Mesenchymal stem cell (in vitro differentiated cells and primary cell): ENCODE measurements at regions not wholly inside any gene's neighbourhood (a gene's known extent, or its start where the extent isn't known, plus 50 kb on each side); places are given as distances from the start of the nearest gene placed in this dataset.

Experiments used
- DNase-seq: peaks from one replicate; pipeline ENCODE4 v3.0.0-alpha.2; 2013
- H2AFZ ChIP-seq: one replicate; pipeline ENCODE4 v1.6.1; 2013; ENCODE audit warnings: low read depth, mild to moderate bottlenecking, control low read depth, inconsistent platforms, low read length, moderate library complexity
- H2AK5ac ChIP-seq: 2 replicates; pipeline ENCODE4 v1.6.1; 2013; ENCODE audit warnings: low read length, moderate library complexity, mild to moderate bottlenecking, inconsistent platforms; ENCODE audit not compliant: severe bottlenecking
- H2BK120ac ChIP-seq: one replicate; pipeline ENCODE4 v1.6.1; 2013; ENCODE audit warnings: low read depth, mild to moderate bottlenecking, inconsistent platforms, low read length, moderate library complexity
- H2BK12ac ChIP-seq, 2 experiments: one replicate each; pipeline ENCODE4 v1.6.1; 2013; ENCODE audit warnings: inconsistent platforms in 2 of 2, low read length in 2 of 2, mild to moderate bottlenecking in 2 of 2, moderate library complexity in 2 of 2, control low read depth in 1 of 2
- H2BK15ac ChIP-seq: one replicate; pipeline ENCODE4 v1.6.1; 2013; ENCODE audit warnings: mild to moderate bottlenecking, low read depth, inconsistent platforms; ENCODE audit not compliant: poor library complexity, severe bottlenecking
- H2BK5ac ChIP-seq: 2 replicates; pipeline ENCODE4 v1.6.1; 2013; ENCODE audit warnings: low read depth, mild to moderate bottlenecking, low read length, control low read depth, inconsistent platforms; ENCODE audit not compliant: poor library complexity, severe bottlenecking
- H3K14ac ChIP-seq, 2 experiments: one replicate each; pipeline ENCODE4 v1.6.1; 2013; ENCODE audit warnings: inconsistent platforms in 2 of 2, low read length in 2 of 2, control low read depth in 1 of 2, mild to moderate bottlenecking in 1 of 2, moderate library complexity in 1 of 2
- H3K18ac ChIP-seq, 2 experiments: one replicate each; pipeline ENCODE4 v1.6.1; 2013; ENCODE audit warnings: inconsistent platforms in 2 of 2, low read length in 2 of 2, control low read depth in 1 of 2, low read depth in 1 of 2, mild to moderate bottlenecking in 1 of 2
- H3K23ac ChIP-seq, 2 experiments: one replicate each; pipeline ENCODE4 v1.6.1; 2013; ENCODE audit warnings: inconsistent platforms in 2 of 2, low read length in 2 of 2, mild to moderate bottlenecking in 2 of 2, moderate library complexity in 2 of 2, control low read depth in 1 of 2
- H3K27ac ChIP-seq: 2 replicates; pipeline ENCODE4 v1.5.1; 2013; ENCODE audit warnings: mild to moderate bottlenecking, moderate library complexity, low read length, control low read depth, inconsistent platforms; ENCODE audit not compliant: poor library complexity, severe bottlenecking
- H3K27me3 ChIP-seq, 2 experiments: 2 replicates each; pipeline versions ENCODE4 v1.6.1 to v1.7.0; 2013; ENCODE audit warnings: low read length in 2 of 2, mild to moderate bottlenecking in 2 of 2, moderate library complexity in 2 of 2, control low read depth in 1 of 2, inconsistent platforms in 1 of 2; ENCODE audit not compliant: control insufficient read depth in 1 of 2, insufficient read depth in 1 of 2
- H3K36me3 ChIP-seq, 2 experiments: 2 replicates each; pipeline versions ENCODE4 v1.6.1 to v1.7.0; 2013; ENCODE audit warnings: low read length in 2 of 2, control low read depth in 1 of 2, inconsistent platforms in 1 of 2, low read depth in 1 of 2, mild to moderate bottlenecking in 1 of 2; ENCODE audit not compliant: insufficient read depth in 2 of 2, control insufficient read depth in 1 of 2
- H3K4ac ChIP-seq, 2 experiments: one replicate each; pipeline ENCODE4 v1.6.1; 2013; ENCODE audit warnings: inconsistent platforms in 2 of 2, low read length in 2 of 2, mild to moderate bottlenecking in 2 of 2, moderate library complexity in 2 of 2, control low read depth in 1 of 2, low read depth in 1 of 2
- H3K4me1 ChIP-seq: 2 replicates; pipeline ENCODE4 v1.6.1; 2013; ENCODE audit warnings: low read depth, low read length, control low read depth; ENCODE audit not compliant: control insufficient read depth, insufficient read depth
- H3K4me2 ChIP-seq: 2 replicates; pipeline ENCODE4 v1.6.1; 2013; ENCODE audit warnings: low read length, mild to moderate bottlenecking, inconsistent platforms; ENCODE audit not compliant: poor library complexity, severe bottlenecking
- H3K4me3 ChIP-seq, 2 experiments: 2 replicates each; pipeline versions ENCODE4 v1.5.1 to v1.7.0; 2013; ENCODE audit warnings: low read length in 2 of 2, mild to moderate bottlenecking in 2 of 2, control low read depth in 1 of 2, low read depth in 1 of 2; ENCODE audit not compliant: insufficient read depth in 1 of 2
- H3K79me1 ChIP-seq: replicated peaks from 2 replicates; pipeline ENCODE4 v1.6.1; 2013; ENCODE audit warnings: mild to moderate bottlenecking, control low read depth, low read length, inconsistent platforms; ENCODE audit not compliant: poor library complexity, severe bottlenecking
- H3K9ac ChIP-seq: 2 replicates; pipeline ENCODE4 v1.7.0; 2013; ENCODE audit warnings: mild to moderate bottlenecking, low read length, moderate library complexity
- H3K9me3 ChIP-seq: 2 replicates; pipeline ENCODE4 v1.7.0; 2013; ENCODE audit warnings: mild to moderate bottlenecking, low read length; ENCODE audit not compliant: control insufficient read depth
- H4K8ac ChIP-seq: one replicate; pipeline ENCODE4 v1.6.1; 2013; ENCODE audit warnings: inconsistent platforms, mild to moderate bottlenecking, low read length, moderate library complexity
- H4K91ac ChIP-seq: one replicate; pipeline ENCODE4 v1.6.1; 2013; ENCODE audit warnings: mild to moderate bottlenecking, low read length, inconsistent platforms
- WGBS: methylation state at CpG from one replicate; pipeline ENCODE4 v1.1.7; 2013; ENCODE audit warnings: mixed read lengths; 5-methylcytosine and 5-hydroxymethylcytosine counted together

- Histone ChIP-seq H3K4me1 (no peaks in the 10 kb centered on the region), H4K8ac (no peak overlapping the region), H2BK12ac (no peak overlapping the region), H2AFZ (no peak overlapping the region), H3K14ac (no peak overlapping the region), H3K79me1 (no peaks in the 10 kb centered on the region), H3K23ac (no peak overlapping the region), H2BK5ac (no peak overlapping the region), H3K36me3 (no peaks in the 10 kb centered on the region), H3K4me2 (no peak overlapping the region), H3K9ac (no peak overlapping the region), H3K9me3 (no peaks in the 10 kb centered on the region), H3K4ac (no peak overlapping the region), H2BK15ac (no peak overlapping the region), H2BK120ac (no peak overlapping the region), H3K4me3 (no peak overlapping the region), H3K18ac (no peak overlapping the region), H2AK5ac (no peak overlapping the region), H3K27me3 (peaks cover 0 to 6% of the 10 kb centered on the region in 2 experiments), H4K91ac (no peak overlapping the region), H3K27ac (no peak overlapping the region)
- WGBS, result no CpG with 5 or more reads among the region's 1 CpG
- no peak for DNase-seq
These were observed 56.0 kb upstream of the RELL1 start for GRCh38 chr4:37742149-37742548.

GRCh38 chr4:37741564-37741963 lies 55.4 kb upstream of the RELL1 start:
- no peak overlapping the region for H3K14ac ChIP-seq
- no peak overlapping the region for H2AFZ ChIP-seq
- no peak overlapping the region for H3K4me2 ChIP-seq
- H2AK5ac ChIP-seq, result no peak overlapping the region
- no peaks in the 10 kb centered on the region for H3K9me3 ChIP-seq
- H3K18ac ChIP-seq, result no peak overlapping the region
- no peak overlapping the region for H3K23ac ChIP-seq
- no peak for DNase-seq
- no peak overlapping the region for H2BK5ac ChIP-seq
- H3K9ac ChIP-seq, result no peak overlapping the region
- H3K4me3 ChIP-seq, result no peak overlapping the region
- no peak overlapping the region for H4K91ac ChIP-seq
- no peak overlapping the region for H2BK15ac ChIP-seq
- no peak overlapping the region for H2BK120ac ChIP-seq
- peaks cover 0 to 6% of the 10 kb centered on the region in 2 experiments for H3K27me3 ChIP-seq
- H3K79me1 ChIP-seq, result no peaks in the 10 kb centered on the region
- H3K4me1 ChIP-seq, result no peaks in the 10 kb centered on the region
- WGBS, result 100% methylated on average over 3 of the region's 4 CpGs
- no peaks in the 10 kb centered on the region for H3K36me3 ChIP-seq
- H3K4ac ChIP-seq, result no peak overlapping the region
- H2BK12ac ChIP-seq, result no peak overlapping the region
- no peak overlapping the region for H3K27ac ChIP-seq
- no peak overlapping the region for H4K8ac ChIP-seq

- WGBS, result 70% methylated on average over 5 of the region's 5 CpGs
- Histone ChIP-seq H2BK12ac (no peak overlapping the region), H3K9me3 (no peaks in the 10 kb centered on the region), H3K4ac (no peak overlapping the region), H3K9ac (no peak overlapping the region), H3K79me1 (no peaks in the 10 kb centered on the region), H2BK5ac (no peak overlapping the region), H3K27ac (no peak overlapping the region), H2AFZ (no peak overlapping the region), H2BK120ac (no peak overlapping the region), H3K36me3 (no peaks in the 10 kb centered on the region), H2AK5ac (no peak overlapping the region), H3K27me3 (peaks cover 0 to 6% of the 10 kb centered on the region in 2 experiments), H3K4me2 (no peak overlapping the region), H4K91ac (no peak overlapping the region), H3K4me3 (no peak overlapping the region), H3K14ac (no peak overlapping the region), H2BK15ac (no peak overlapping the region), H3K23ac (no peak overlapping the region), H3K18ac (no peak overlapping the region), H4K8ac (no peak overlapping the region), H3K4me1 (no peaks in the 10 kb centered on the region)
- DNase-seq, result no peak
These were observed 54.4 kb upstream of the RELL1 start for GRCh38 chr4:37740546-37740945.

- H3K4me3 ChIP-seq, result no peak overlapping the region
- no peaks in the 10 kb centered on the region for H3K4me1 ChIP-seq
- no peak overlapping the region for H3K23ac ChIP-seq
- H2BK12ac ChIP-seq, result no peak overlapping the region
- no peak overlapping the region for H2BK15ac ChIP-seq
- no peak overlapping the region for H2AK5ac ChIP-seq
- H3K4me2 ChIP-seq, result no peak overlapping the region
- H3K79me1 ChIP-seq, result no peaks in the 10 kb centered on the region
- WGBS, result 63% methylated on average over 4 of the region's 4 CpGs
- H4K91ac ChIP-seq, result no peak overlapping the region
- H2AFZ ChIP-seq, result no peak overlapping the region
- no peaks in the 10 kb centered on the region for H3K9me3 ChIP-seq
- peaks cover 0 to 13% of the 10 kb centered on the region in 2 experiments for H3K27me3 ChIP-seq
- H4K8ac ChIP-seq, result no peak overlapping the region
- H3K4ac ChIP-seq, result no peak overlapping the region
- no peak overlapping the region for H2BK120ac ChIP-seq
- no peaks in the 10 kb centered on the region for H3K36me3 ChIP-seq
- DNase-seq, result peak; percentile 45
- no peak overlapping the region for H2BK5ac ChIP-seq
- no peak overlapping the region for H3K27ac ChIP-seq
- H3K14ac ChIP-seq, result no peak overlapping the region
- H3K9ac ChIP-seq, result no peak overlapping the region
- H3K18ac ChIP-seq, result no peak overlapping the region
These were observed 51.3 kb upstream of the RELL1 start for GRCh38 chr4:37737466-37737865.
